ENCODE measurements at regions not wholly inside any gene's neighbourhood (a gene's known extent, or its start where the extent isn't known, plus 50 kb on each side); places are given as distances from the start of the nearest gene placed in this dataset.

DNA sequence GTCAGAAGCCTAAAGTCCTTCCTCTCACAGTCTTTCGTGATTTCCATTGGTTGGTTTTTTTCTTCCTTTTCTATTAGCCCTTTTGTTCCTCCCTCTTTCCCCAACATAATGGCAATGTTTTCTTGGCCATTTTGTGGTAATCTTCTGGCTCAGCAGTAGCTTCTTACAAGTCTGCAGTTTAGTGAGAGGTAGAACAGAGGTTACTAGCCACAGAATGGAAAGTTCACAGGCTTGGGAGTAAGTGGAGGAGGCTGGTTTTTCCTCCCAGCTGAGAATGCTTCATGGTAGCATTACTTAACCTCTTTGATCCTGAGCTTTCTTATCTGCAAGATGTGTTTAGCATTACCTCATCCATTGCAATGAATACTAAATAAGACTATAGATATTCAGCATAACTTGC lies 346.9 kb downstream of the NFIB start:
- no peak for TF ChIP-seq POLR2AphosphoS5 (IDR thresholded peaks at IDR 0.05)
- no peak for TF ChIP-seq POLR2A (IDR thresholded peaks at IDR 0.05)

All from gastroesophageal sphincter (tissue), 2 donors.